OCI-LY7 (cell line): ENCODE measurements at regions not wholly inside any gene's neighbourhood (a gene's known extent, or its start where the extent isn't known, plus 50 kb on each side); places are given as distances from the start of the nearest gene placed in this dataset.

Experiments used
- BruUV-seq: library from RNA; stranded (reverse); fragments of 400-500 nt; replicated peaks from 2 replicates; lab custom pipeline; 2021; lab: Mats Ljungman, UMichigan
- CTCF ChIA-PET: fragments of 300-600 bp; sonication (Branson Sonifier 250); formaldehyde crosslinking; loops from one replicate; lab custom pipeline; 2022; ENCODE audit warnings: antibody characterized with exemption; ENCODE audit not compliant: unreplicated experiment; lab: Charles Lee
- POLR2A ChIA-PET: fragments of 300-600 bp; sonication (Branson Sonifier 250); formaldehyde crosslinking; loops from one replicate; lab custom pipeline; 2022; ENCODE audit warnings: antibody characterized with exemption; lab: Charles Lee
- DNase-seq: peaks from one replicate; pipeline ENCODE4 v3.0.0-alpha.2; 2015; ENCODE audit warnings: low spot score
- H2AFZ ChIP-seq: fragments of 200-600 bp; sonication (generic), shearing (Covaris generic); 2 replicates; pipeline ENCODE4 v1.6.1; 2014; ENCODE audit warnings: mild to moderate bottlenecking, antibody characterized with exemption, low read length, moderate library complexity
- H3K27ac ChIP-seq: fragments of 200-600 bp; sonication (generic); 2 replicates; pipeline ENCODE4 v1.5.1; 2014; ENCODE audit warnings: mixed run types, low read depth, mild to moderate bottlenecking, moderate library complexity, low read length, inconsistent platforms; ENCODE audit not compliant: poor library complexity, severe bottlenecking
- H3K36me3 ChIP-seq: fragments of 200-600 bp; sonication (generic); 2 replicates; pipeline ENCODE4 v1.6.1; 2014; ENCODE audit warnings: mild to moderate bottlenecking, antibody characterized with exemption, low read length, moderate library complexity, mixed read lengths; ENCODE audit not compliant: insufficient read depth
- H3K4me1 ChIP-seq: fragments of 200-600 bp; sonication (generic); 2 replicates; pipeline ENCODE4 v1.5.1; 2014; ENCODE audit warnings: mild to moderate bottlenecking, low read length; ENCODE audit not compliant: insufficient read depth, poor library complexity, severe bottlenecking
- H3K4me2 ChIP-seq: fragments of 200-600 bp; sonication (generic); 2 replicates; pipeline ENCODE4 v1.6.1; 2014; ENCODE audit warnings: mild to moderate bottlenecking, low read length
- H3K4me3 ChIP-seq: fragments of 200-600 bp; sonication (generic); 2 replicates; pipeline ENCODE4 v1.5.1; 2014; ENCODE audit warnings: mild to moderate bottlenecking, low read depth, low read length; ENCODE audit not compliant: poor library complexity, severe bottlenecking
- H3K79me2 ChIP-seq: fragments of 200-600 bp; sonication (generic); 2 replicates; pipeline ENCODE4 v1.6.1; 2016; ENCODE audit warnings: low read depth, mild to moderate bottlenecking, low read length, moderate library complexity, mixed read lengths; ENCODE audit not compliant: insufficient read depth
- H3K9me2 ChIP-seq: fragments of 200-600 bp; sonication (generic); 2 replicates; pipeline ENCODE4 v1.6.1; 2016; ENCODE audit warnings: mild to moderate bottlenecking, low read length, mixed read lengths; ENCODE audit not compliant: insufficient read depth
- H3K9me3 ChIP-seq: fragments of 200-600 bp; sonication (generic); 2 replicates; pipeline ENCODE4 v1.6.1; 2014; ENCODE audit warnings: mild to moderate bottlenecking, mixed run types, low read length, mixed read lengths
- H4K20me1 ChIP-seq: fragments of 200-600 bp; sonication (generic); 2 replicates; pipeline ENCODE4 v1.6.1; 2014; ENCODE audit warnings: mild to moderate bottlenecking, antibody characterized with exemption, low read length, moderate library complexity, mixed read lengths; ENCODE audit not compliant: insufficient read depth
- CTCF ChIP-seq: fragments of 200-600 bp; sonication (generic); conservative IDR thresholded peaks from 2 replicates; pipeline ENCODE4 v1.5.1; 2014; ENCODE audit warnings: mild to moderate bottlenecking, antibody characterized with exemption, low read length, moderate library complexity, mixed read lengths
- EZH2phosphoT487 ChIP-seq: fragments of 200-600 bp; sonication (generic); IDR thresholded peaks from 2 replicates; pipeline ENCODE4 v1.6.1; 2018; ENCODE audit warnings: low read depth, borderline replicate concordance, mild to moderate bottlenecking, mixed run types, antibody characterized with exemption, low read length, moderate library complexity, mixed read lengths
- intact Hi-C: fragments of 100-400 bp; cut with micrococcal nuclease; formaldehyde crosslinking; loops from one replicate; pipeline ENCODE4 v1.10.0; 2022; ENCODE audit not compliant: unreplicated experiment

- no TSS peak for BruUV-seq
- no peaks in the 10 kb centered on the region for H3K79me2 ChIP-seq
- TF ChIP-seq CTCF (no peak), EZH2phosphoT487 (no peak)
- H2AFZ ChIP-seq: no peak overlapping the region
- no peaks in the 10 kb centered on the region for H3K4me1 ChIP-seq
- no peaks in the 10 kb centered on the region for H3K36me3 ChIP-seq
- no peak overlapping the region for H3K4me2 ChIP-seq
- H3K9me2 ChIP-seq: no peaks in the 10 kb centered on the region
- DNase-seq: no peak
- H4K20me1 ChIP-seq: no peaks in the 10 kb centered on the region
- no peak overlapping the region for H3K4me3 ChIP-seq
- intact Hi-C loops: no loop called here
- ChIA-PET POLR2A (no interaction called here), CTCF (no interaction called here)
- H3K27ac ChIP-seq: no peak overlapping the region
- no peaks in the 10 kb centered on the region for H3K9me3 ChIP-seq
Measured at GRCh38 chr10:29067161-29067560, 221.7 kb upstream of the LYZL1 start.

GRCh38 chr10:29067628-29068027 is 221.2 kb upstream of the LYZL1 start:
- intact Hi-C loops: no loop called here
- Histone ChIP-seq H4K20me1 (no peaks in the 10 kb centered on the region), H2AFZ (no peak overlapping the region), H3K4me1 (no peaks in the 10 kb centered on the region), H3K36me3 (no peaks in the 10 kb centered on the region), H3K27ac (no peak overlapping the region), H3K79me2 (no peaks in the 10 kb centered on the region), H3K4me2 (no peak overlapping the region), H3K9me2 (no peaks in the 10 kb centered on the region), H3K9me3 (no peaks in the 10 kb centered on the region), H3K4me3 (no peak overlapping the region)
- ChIA-PET POLR2A (no interaction called here), CTCF (no interaction called here)
- BruUV-seq: no TSS peak
- DNase-seq: no peak
- TF ChIP-seq EZH2phosphoT487: no peak
- TF ChIP-seq CTCF: no peak

DNA sequence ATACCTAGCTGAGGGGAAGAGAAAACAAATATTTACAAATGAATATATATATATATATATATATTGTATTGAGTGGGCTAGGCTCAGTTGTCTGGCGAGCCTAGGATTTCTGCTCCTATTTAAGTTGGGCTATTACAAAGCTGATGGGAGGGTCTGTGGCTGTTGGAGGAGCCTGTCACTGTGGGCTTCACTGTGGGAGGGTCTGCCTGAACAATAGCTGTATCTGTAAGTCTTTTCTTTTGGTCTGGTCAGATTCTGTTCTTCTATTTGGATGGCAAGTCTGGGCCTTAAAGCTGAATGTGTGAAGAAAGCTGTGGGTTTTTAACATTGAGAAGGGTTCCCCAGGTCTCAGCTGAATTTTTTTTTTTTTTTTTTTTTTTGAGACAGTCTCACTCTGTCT is 220.6 kb upstream of the LYZL1 start:
- Histone ChIP-seq H2AFZ (no peak overlapping the region), H4K20me1 (no peaks in the 10 kb centered on the region), H3K79me2 (no peaks in the 10 kb centered on the region), H3K4me2 (no peak overlapping the region), H3K9me2 (no peaks in the 10 kb centered on the region), H3K27ac (no peak overlapping the region), H3K36me3 (no peaks in the 10 kb centered on the region), H3K4me1 (no peaks in the 10 kb centered on the region), H3K9me3 (no peaks in the 10 kb centered on the region), H3K4me3 (no peak overlapping the region)
- ChIA-PET CTCF (interaction anchor here (0.6 kb wide), 1 partner anchor 30 kb away, joined by 3 read pairs; no protein-coding TSS in a partner anchor), POLR2A (interaction anchor here (0.7 kb wide), 1 partner anchor 296 kb away, joined by 5 read pairs; no protein-coding TSS in a partner anchor)
- DNase-seq: no peak
- intact Hi-C loops: no loop called here
- no peak for TF ChIP-seq CTCF
- no peak for TF ChIP-seq EZH2phosphoT487
- BruUV-seq: no TSS peak
